GM18858 (cell line): ENCODE measurements at regions not wholly inside any gene's neighbourhood (a gene's known extent, or its start where the extent isn't known, plus 50 kb on each side); places are given as distances from the start of the nearest gene placed in this dataset.
"Not testable (repeated sequence)": the region's sequence is repeated elsewhere in the genome, so short reads cannot be mapped to it uniquely, and the experiment has no call there.

Experiments
- ATAC-seq: cut with Tn5 transposase; IDR thresholded peaks from one replicate; pipeline ENCODE4 v1.9.1; 2021; ENCODE audit not compliant: unreplicated experiment

DNA sequence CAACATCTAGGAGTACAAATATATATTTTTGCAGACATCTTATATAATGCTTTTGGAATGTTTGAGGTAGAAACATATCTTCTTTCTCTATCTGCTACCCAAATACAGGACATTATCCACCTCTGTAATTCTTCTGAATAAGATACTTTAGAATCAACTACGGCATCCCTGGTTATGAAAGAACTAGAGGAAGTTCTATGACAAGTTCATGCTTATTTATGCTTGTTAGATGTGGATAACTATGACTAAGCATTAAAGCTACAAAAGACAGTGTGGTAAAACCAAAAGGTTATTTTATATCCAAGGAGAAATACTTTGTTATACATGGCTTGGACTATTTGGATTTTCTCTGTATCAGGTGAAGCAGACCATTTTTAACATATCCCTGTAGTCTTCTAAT, 894.0 kb downstream of the KCNT2 start:
- no peak for ATAC-seq

DNA sequence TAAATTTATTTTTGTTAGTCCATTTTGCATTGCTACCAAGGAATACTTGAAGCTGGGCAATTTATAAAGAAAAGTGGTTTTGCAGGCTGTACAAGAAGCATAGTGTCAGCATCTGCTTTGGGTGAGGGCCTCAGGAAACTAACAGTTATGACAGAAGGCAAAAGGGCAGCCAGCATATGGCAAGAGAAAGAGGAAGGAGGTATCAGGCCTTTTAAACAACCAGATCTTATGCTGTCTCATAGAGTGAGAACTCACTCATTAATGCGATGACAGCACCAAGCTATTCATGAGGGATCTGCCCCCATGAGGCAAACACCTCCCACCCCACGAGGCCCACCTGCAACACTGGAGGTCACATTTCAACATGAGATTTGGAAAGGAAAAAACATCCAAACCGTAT, 898.4 kb downstream of the KCNT2 start:
- ATAC-seq = no peak

DNA sequence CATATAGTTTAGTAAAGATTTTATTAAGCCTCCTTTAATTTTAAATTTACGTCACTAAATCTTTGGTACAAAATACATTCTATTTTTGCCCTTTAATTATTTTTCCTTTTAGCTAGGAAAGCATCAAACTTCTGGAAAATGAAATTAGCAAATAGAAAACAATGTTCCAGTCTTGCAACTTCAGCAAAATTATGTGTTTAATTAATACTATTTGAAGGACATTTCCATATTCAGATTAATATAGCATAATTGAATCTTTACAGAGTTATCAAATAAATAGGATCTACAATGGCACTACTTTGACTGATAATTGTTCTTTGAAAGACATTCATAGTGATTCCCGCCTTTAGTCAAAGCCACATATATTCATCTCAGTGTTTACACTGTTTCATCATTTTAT, 904.2 kb downstream of the KCNT2 start:
- ATAC-seq = no peak

DNA sequence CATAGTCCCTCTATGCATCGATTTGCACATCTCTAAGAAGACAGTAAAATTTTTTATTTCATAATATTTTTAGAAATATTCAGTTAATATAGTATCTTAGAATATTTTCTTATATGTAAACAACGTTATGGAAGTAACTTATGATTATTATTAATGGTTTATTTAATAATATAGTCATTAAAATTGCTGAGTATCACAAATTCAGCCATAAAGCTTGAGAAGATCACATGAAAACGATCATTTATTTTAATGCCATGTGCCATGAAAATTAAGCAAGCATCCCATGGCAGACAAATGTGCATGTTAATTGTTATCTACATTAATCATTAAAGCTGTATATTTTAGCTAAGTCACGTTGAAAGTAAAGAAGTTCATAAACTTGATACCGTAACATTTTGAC, 907.1 kb downstream of the KCNT2 start:
- no peak for ATAC-seq

DNA sequence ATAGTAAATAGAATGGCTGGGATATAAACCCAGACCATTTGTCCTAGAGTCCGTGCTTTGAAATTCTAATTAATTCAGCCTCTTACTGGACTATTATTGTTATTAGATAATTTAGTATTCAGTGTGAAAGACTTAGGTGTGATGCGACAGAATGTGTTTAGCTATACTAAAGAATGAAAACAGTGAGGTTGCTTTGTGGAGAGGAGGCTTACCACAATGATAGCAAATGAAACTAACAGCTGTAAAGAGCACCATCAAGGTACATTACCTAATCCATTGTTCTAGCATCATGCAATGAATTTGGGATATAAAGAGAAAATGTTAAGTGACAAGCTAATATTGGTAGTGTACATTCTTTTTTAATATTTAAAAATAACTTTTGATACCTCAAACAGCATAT, 911.1 kb downstream of the KCNT2 start:
- peak; percentile 99 for ATAC-seq

DNA sequence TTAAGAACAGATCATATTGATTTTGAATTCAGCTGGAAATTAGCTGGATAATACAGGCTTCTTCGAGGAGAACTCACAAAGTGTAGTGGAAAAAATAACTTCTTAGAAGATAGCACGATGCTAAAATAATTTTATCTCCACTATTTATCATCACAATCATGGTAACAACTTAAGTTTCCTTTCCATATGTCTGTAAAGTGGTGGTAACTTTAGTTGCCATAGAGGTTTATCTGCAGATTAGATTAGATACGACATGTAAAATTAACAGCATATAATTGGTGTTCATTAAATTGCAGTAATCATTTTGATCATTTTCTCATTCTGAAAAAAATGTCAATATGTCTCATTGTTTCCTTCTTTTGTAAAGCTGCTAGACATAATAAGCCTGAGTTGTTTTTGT, 921.5 kb downstream of the KCNT2 start:
- no peak for ATAC-seq

DNA sequence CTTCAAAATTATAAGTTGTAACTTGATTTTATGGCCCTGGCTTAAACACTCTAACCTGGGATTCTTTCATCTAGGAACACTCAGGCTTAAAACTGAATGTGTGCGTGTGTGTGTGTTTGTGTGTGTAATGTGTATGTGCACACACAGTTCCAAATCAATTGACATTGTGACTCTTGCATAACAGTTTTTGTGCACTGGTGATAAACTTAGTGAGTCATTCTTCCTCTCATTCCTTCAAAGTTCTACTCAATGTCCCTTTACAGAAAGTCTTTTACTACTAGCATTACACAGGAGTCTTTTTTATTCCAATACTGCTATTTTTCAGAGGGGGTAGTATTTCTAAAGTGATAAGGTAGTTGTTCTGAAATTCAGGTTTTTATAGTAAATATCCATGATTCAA, 943.6 kb downstream of the KCNT2 start:
- no peak for ATAC-seq

DNA sequence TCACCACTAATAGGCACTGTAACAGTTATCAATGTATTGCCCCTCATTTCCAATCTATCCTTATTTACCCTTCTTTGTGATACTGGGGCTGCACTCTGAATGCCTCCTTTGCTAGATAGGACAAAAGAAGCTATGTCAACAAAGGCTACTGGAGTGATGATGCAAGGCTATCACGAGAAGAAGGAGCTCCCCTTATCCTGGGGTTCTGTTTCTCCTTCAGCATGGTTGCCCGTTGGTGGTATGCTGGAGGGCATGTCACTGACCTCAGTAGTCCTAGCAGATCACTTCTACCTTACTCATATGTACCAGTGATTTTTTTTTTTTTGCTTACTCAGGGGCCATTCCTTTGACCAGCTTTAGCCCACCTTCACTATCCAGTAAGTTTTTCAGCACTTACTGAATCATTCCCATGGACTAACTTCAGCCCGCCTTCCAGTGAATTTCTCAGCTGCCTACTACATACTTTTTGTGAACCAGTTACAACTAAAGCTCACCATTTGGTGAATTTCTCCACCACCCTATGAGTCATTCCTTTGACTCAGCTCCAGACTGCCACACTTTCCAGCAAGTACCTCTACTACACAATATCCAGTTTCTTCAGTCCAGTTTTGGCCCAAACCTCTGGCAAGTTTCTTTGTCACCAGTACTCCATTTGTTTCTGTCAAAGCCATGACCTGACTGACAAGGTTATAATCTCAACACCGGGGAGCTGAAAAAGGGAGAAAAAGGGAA, 944.5 kb downstream of the KCNT2 start:
- no peak for ATAC-seq

DNA sequence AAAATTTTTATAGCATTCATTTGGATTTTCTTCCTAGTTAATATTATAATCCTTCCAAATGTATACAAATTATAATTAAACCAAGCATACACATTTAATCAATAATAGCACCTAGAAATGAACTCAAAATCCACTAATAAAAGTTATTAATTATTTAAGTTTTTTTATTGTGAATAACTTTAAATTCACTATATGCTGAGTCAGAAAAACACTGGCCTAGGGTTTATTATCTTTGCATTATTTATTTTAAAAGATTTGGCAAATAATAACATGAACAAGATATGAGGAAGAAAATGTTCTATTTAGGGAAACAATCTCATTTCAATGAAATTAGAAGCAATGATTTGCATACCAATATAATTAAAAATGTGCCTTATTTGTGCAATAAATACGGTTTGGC, 951.5 kb downstream of the KCNT2 start:
- no peak for ATAC-seq

DNA sequence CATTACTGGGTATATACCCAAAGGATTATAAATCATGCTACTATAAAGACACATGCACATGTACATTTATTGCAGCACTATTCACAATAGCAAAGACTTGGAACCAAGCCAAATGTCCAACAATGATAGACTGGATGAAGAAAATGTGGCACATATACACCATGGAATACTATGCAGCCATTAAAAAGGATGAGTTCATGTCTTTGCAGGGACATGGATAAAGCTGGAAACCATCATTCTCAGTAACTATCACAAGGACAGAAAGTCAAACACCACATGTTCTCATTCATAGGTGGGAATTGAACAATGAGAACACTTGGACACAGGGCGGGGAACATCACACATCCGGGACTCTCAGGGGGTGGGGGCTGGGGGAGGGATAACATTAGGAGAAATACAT, 959.4 kb downstream of the KCNT2 start:
- ATAC-seq = not testable (repeated sequence)

DNA sequence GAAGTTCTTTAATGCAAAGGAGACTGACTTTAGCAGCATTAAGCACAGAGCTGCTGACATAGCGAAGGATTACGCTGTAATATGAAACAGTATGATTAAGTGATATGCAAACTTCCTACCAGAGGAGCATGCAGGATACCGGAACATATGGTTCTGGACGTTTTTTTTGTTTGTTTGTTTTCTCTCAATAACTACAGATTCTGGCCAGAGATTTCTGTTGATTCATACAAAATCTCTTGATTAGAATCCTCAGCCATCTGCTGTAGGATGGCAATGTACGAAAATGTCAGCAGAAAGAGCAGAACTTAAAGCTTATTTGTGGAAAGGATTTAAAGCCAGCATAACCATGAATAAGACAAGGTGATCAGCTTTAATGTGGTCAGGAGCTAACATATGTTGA, 970.7 kb downstream of the KCNT2 start:
- ATAC-seq = no peak

DNA sequence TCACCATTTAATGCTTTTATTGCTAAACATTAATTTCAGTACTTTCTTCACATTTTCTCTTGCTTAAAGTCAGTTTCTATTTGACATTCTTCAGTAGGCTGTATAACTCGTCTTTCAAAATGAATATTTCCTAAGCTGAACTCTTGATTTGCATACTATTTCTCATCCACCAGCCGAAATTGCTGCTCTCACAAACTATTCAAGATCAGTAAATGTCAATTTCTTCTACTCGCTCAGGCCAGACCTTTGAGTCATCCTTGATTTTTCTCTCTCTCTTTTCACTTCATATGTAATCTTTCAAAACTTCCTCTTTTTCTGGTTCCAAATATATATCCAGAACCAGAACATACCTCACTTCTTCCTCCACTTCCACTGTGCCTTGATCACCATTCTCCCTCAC, 990.0 kb downstream of the KCNT2 start:
- ATAC-seq = peak; percentile 72

DNA sequence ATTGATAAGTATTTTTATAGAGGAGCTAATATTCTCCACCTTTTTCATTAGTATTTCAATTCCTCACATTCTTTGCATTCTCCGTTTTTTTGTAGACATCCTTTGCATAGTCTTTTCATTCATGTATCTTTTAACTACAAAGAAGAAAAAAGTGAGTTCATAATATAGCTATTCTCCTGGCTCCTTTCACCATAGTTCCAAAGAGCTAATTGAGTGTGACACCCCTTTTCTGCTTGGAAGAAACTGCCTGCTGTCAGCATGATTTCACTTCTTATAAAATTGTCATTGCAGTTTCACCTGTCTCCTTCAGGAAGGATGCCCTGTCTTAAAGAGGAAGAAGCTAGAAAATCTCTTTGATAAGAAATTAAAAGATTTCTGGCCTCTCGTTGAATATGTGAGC, 991.1 kb downstream of the KCNT2 start:
- no peak for ATAC-seq

DNA sequence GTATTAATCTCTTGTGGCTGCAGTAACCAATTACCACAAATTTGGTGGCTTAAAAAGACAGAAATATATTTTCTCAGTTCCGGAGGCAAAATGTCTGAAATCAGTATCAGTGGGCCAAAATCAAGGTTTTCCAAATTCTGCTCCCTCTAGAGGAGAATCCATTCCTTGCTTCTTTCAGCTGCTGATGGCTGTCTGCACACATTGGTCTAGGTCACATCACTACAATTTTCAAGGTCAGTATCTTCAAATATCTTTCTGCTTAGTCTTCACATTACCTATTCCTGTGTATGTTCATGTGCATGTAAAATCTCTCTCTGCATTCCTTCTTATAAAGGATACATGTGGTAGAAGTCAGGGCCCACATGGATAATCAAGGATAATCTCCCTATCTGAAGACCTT, 999.4 kb downstream of the KCNT2 start:
- no peak for ATAC-seq

DNA sequence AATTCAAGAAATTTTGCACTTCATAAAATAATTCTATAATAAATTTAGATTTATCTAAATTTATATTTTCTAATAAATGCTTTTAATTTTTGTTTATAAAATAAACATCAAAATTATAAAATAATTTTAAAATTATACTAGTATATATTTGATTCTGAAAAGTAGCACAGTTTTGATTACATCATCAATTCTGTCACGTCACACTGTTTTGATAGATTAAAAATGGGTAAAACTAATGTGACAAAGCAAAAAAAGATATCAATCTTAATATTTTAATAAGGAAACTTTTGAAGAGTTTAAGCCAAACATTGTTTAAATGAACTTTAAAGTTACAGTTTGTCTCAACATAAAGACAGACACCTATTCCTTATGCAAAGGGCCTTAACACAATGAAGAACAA, 1001.8 kb downstream of the KCNT2 start:
- no peak for ATAC-seq

DNA sequence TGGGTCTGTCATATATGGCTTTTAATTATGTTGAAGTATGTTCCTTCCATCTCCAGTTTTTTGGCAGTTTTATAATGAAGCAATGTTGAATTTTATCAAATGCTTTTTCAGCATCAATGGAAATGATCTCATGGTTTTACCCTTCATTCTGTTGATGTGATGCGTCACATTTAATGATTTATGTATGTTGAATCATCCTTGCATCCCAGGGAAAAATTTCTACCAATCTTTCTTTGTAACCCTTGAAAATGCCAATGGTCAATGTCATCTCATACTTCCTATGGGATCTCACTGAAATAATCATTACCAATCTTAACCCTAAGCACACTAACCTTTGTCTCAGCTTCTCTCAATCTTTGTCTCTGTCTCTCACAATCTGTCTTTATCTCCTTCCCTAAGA, 1004.0 kb downstream of the KCNT2 start:
- no peak for ATAC-seq

DNA sequence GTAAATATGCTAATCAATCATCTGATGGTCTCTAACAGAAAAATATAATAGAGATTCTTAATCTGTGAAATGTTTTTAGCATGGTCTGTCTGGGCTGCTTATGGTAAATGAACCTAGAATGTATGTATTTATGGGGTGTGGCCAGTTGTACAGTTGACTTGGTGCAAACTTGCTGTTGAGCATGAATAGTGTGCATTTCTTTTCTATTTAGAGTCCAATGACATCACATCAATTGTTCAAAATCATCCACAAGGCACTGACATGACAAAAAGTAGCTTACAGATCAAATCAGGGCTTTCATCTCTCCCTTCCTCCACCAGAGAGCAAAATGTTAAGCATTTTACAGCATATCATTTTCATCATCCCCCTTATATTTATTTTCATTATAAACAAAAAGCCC, 1010.3 kb downstream of the KCNT2 start:
- ATAC-seq = no peak

DNA sequence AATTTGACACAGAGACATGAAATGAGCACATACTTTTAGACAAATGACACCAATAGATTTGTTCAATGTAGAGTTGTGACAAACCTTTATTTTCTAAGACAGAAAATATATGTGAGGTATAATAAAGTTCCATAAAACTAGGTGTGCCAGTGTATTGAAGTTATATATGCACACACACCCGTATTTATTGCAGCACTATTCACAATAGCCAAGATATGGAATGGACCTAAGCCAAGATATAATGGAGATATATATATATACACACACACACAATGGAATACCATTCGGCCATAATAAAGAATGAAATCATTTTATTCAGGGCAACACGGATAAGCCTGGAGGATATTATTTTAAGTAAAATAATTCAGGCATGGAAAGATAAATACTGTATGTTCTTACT, 1013.5 kb downstream of the KCNT2 start:
- ATAC-seq = no peak

DNA sequence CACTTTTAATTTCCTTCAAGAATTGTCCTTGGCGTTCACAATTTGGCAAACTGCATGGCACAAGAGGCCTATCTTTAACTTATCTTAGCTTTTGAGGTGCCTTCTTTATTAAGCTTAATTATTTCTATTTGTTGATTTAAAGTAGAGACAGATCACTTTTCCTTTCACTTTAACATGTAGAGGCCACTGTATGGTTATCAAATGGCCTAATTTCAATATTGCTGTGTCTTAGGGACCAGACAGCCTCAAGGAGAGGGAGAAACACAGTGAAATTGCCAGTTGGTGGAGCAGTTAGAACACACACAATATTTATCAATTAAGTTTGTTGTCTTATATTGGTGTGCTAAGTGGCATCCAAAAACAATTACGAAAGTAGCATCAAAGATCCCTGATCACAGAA, 1013.9 kb downstream of the KCNT2 start:
- no peak for ATAC-seq

DNA sequence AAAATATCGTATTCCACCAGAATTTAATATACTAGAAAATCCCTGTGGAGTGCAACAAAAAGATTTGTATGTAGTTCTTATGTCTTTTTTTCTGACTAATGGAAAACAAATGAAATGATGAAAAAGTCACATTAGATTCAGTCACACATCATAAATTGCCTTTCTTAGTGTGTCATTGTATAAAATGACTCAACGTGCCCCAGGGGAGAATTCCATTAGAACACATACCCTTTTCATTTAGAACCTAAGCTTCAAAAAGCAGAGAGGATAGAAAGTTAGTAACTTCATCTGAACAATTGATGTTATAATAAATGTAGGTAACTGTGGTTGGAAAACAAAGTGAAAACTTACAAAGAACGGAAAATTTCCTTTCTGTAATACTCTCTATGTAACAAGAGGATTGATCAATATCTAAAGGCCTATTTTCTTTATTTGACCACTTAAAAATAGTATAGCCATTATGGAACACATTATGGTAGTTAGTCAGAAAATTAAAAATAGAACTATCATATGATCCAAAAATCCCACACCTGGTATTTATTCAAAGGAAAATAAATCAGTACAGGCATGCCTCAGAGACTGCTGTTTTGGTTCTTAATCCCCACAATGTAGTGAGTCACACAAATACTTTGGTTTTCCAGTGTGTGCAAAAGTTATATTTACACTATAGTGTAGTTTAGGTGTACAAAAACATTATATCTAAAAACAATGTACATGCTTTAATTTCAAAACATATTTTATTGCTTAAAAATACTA, 1016.1 kb downstream of the KCNT2 start:
- ATAC-seq = no peak

DNA sequence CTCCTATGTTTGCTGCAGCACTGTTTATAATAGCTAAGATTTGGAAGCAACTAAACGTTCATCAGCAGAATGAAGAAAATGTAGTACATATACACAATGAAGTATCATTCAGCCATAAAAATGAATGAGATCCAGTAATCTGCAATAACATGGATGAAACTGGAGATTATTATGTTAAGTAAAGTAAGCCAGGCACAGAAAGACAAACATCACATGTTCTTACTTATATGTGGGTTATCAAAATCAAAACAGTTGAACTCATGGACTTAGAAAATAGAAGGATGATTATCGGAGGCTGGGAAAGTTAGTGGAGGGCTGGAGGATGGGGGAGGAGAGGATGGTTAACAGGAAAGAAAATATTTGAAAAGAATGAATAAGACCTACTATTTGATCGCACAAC, 1017.6 kb downstream of the KCNT2 start:
- no peak for ATAC-seq

DNA sequence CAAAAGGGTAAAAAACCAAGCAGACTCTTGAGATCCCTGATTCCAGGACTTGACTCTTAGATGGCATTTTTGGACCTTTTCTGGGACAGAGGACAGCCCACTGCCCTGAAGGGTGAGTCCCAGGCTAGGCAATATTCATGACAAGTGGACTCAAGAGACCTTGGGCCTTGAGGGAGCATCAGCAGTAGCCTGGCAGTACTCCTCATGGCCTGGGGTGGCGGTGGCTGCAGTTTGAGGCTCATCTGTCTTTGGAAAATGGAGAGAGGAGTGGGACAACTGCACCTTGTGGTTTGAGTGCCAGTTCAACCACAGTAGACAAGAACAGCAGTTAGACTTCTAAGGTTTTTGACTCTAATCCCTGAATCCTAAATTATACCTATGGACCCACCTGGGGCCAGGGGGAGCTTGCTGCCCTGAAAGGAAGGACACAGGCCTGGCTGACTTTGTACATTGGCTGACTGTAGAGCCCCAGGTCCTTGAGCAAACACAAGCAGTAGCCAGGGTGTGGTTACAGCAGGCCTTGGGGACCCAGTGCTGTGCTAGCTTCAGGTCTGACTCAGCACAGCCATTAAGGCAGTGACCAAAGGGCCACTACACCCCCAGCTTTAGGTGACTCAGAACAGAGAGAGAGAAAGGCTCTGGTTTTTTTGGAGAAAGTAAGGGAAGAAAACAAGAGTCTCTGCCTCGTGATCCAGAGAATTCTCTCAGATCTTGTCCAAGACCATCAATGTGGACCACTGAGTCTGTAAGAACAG, 1023.2 kb downstream of the KCNT2 start:
- ATAC-seq = no peak
